Liver (tissue), 7 donors: ENCODE measurements at regions not wholly inside any gene's neighbourhood (a gene's known extent, or its start where the extent isn't known, plus 50 kb on each side); places are given as distances from the start of the nearest gene placed in this dataset.

Experiments used
- DNase-seq: peaks from one replicate; pipeline ENCODE4 v3.0.0-alpha.2; 2017; ENCODE audit warnings: low spot score
- H3K27ac ChIP-seq, 2 donors: one replicate each; pipeline ENCODE4 v1.7.0; 2013; ENCODE audit warnings: inconsistent platforms in 2 of 2, low read length in 2 of 2, control low read depth in 1 of 2, low read depth in 1 of 2, mild to moderate bottlenecking in 1 of 2
- H3K27me3 ChIP-seq, 4 donors: one replicate each; pipeline versions ENCODE4 v1.6.1 to v1.7.0; 2013; ENCODE audit warnings: low read length in 3 of 4, inconsistent platforms in 1 of 4, mild to moderate bottlenecking in 1 of 4, moderate library complexity in 1 of 4; ENCODE audit not compliant: control insufficient read depth in 4 of 4, insufficient read depth in 4 of 4
- H3K36me3 ChIP-seq, 4 donors: one replicate each; pipeline versions ENCODE4 v1.6.1 to v1.7.0; 2013; ENCODE audit warnings: low read length in 3 of 4, mild to moderate bottlenecking in 3 of 4, low read depth in 1 of 4, moderate library complexity in 1 of 4; ENCODE audit not compliant: control insufficient read depth in 4 of 4, insufficient read depth in 3 of 4
- H3K4me1 ChIP-seq, 4 donors: one replicate each; pipeline versions ENCODE4 v1.6.1 to v1.7.0; 2013; ENCODE audit warnings: low read length in 3 of 4, mild to moderate bottlenecking in 3 of 4, moderate library complexity in 1 of 4; ENCODE audit not compliant: control insufficient read depth in 4 of 4, insufficient read depth in 4 of 4
- H3K4me3 ChIP-seq, 3 donors: one replicate each; pipeline versions ENCODE4 v1.6.1 to v1.7.0; 2013; ENCODE audit warnings: low read length in 3 of 3, control low read depth in 1 of 3, low read depth in 1 of 3, mild to moderate bottlenecking in 1 of 3
- H3K9ac ChIP-seq, 2 donors: one replicate each; pipeline ENCODE4 v1.7.0; 2013; ENCODE audit warnings: low read length in 2 of 2, mild to moderate bottlenecking in 2 of 2, moderate library complexity in 2 of 2, control low read depth in 1 of 2, low read depth in 1 of 2
- H3K9me3 ChIP-seq, 4 donors: one replicate each; pipeline versions ENCODE4 v1.6.1 to v1.7.0; 2013; ENCODE audit warnings: low read length in 3 of 4; ENCODE audit not compliant: control insufficient read depth in 4 of 4
- FOXA1 ChIP-seq: IDR thresholded peaks from 2 replicates; pipeline ENCODE4 v1.6.1; 2016; ENCODE audit warnings: antibody characterized with exemption
- GABPA ChIP-seq, 2 donors: IDR thresholded peaks in 1 of 2; conservative IDR thresholded peaks in 1 of 2; 2 replicates each; pipeline ENCODE4 v1.6.1; 2016; ENCODE audit warnings: antibody characterized with exemption in 2 of 2, mild to moderate bottlenecking in 1 of 2, moderate library complexity in 1 of 2
- HNF4A ChIP-seq, 2 donors: conservative IDR thresholded peaks; 2 replicates each; pipeline ENCODE4 v1.6.1; 2016; ENCODE audit warnings: antibody characterized with exemption in 2 of 2, mild to moderate bottlenecking in 2 of 2
- HNF4G ChIP-seq: IDR thresholded peaks from 2 replicates; pipeline ENCODE4 v1.6.1; 2016; ENCODE audit warnings: antibody characterized with exemption
- NR2F2 ChIP-seq: IDR thresholded peaks from 2 replicates; pipeline ENCODE4 v1.6.1; 2016; ENCODE audit warnings: antibody characterized with exemption
- WGBS: extraction: QIAGEN DNeasy Blood & Tissue Kit; methylation state at CpG from one replicate; pipeline ENCODE4 v1.1.7; 2013; 5-methylcytosine and 5-hydroxymethylcytosine counted together
- TF ChIP-seq, protein P1 (sequence below): IDR thresholded peaks from 2 replicates; pipeline ENCODE4 v1.6.1; 2016; ENCODE audit warnings: antibody characterized with exemption
- TF ChIP-seq, protein P2 (sequence below): IDR thresholded peaks from 2 replicates; pipeline ENCODE4 v1.6.1; 2016; ENCODE audit warnings: antibody characterized with exemption
- TF ChIP-seq, protein P3 (sequence below): IDR thresholded peaks from 2 replicates; pipeline ENCODE4 v1.6.1; 2016; ENCODE audit warnings: antibody characterized with exemption, mild to moderate bottlenecking
- donor health status: healthy.
- donor health status: healthy.
- donor health status: healthy.
- donor health status: healthy.

DNA sequence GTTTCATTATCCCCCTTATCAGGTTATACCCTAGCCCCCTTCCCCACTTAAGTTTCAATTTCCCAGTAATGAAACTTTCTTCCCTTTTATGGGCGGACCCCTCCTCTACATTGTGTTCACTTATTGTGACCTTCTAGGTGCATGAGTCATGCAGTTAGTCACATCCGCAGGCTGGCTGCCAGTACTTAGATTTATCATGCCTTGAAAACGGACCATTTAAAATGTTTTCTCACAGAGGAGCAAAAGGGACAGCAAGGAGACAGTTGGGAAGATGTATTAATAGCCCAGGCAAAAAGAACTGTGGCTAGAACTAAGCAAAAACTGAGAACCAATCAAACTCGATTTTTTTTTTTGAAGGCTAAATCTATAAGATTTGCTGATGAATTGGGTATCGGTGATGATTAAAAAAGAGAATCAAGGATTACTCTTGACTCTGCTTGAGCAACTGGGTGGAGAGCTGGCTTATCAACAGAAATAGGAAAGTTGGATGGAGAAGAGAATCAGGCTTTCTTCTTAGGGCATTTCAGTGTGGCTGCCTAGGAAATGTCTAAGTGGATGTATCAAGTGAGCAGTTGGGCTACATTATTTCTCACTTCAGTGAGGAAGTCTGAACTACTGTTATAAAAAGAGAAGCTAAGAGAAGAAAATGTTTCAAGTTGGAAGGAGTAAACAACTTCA, 615.0 kb downstream of the HINT1 start:
- WGBS = 77% methylated on average over 5 of the region's 5 CpGs
- Histone ChIP-seq H3K4me1 (no peaks in the 10 kb centered on the region), H3K4me3 (no peak overlapping the region), H3K9me3 (no peaks in the 10 kb centered on the region), H3K27ac (no peak overlapping the region), H3K36me3 (no peaks in the 10 kb centered on the region), H3K27me3 (no peaks in the 10 kb centered on the region), H3K9ac (no peak overlapping the region)
- no peak for TF ChIP-seq NR2F2
- no peak for TF ChIP-seq HNF4G
- TF ChIP-seq, protein P1, sequence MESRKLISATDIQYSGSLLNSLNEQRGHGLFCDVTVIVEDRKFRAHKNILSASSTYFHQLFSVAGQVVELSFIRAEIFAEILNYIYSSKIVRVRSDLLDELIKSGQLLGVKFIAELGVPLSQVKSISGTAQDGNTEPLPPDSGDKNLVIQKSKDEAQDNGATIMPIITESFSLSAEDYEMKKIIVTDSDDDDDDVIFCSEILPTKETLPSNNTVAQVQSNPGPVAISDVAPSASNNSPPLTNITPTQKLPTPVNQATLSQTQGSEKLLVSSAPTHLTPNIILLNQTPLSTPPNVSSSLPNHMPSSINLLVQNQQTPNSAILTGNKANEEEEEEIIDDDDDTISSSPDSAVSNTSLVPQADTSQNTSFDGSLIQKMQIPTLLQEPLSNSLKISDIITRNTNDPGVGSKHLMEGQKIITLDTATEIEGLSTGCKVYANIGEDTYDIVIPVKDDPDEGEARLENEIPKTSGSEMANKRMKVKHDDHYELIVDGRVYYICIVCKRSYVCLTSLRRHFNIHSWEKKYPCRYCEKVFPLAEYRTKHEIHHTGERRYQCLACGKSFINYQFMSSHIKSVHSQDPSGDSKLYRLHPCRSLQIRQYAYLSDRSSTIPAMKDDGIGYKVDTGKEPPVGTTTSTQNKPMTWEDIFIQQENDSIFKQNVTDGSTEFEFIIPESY = no peak
- TF ChIP-seq, protein P2, sequence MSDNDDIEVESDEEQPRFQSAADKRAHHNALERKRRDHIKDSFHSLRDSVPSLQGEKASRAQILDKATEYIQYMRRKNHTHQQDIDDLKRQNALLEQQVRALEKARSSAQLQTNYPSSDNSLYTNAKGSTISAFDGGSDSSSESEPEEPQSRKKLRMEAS = no peak
- TF ChIP-seq GABPA (IDR thresholded peaks at IDR 0.05 in 1 of 2, conservative IDR thresholded peaks at IDR 0.05 in 1 of 2) = no peak
- TF ChIP-seq, protein P3, sequence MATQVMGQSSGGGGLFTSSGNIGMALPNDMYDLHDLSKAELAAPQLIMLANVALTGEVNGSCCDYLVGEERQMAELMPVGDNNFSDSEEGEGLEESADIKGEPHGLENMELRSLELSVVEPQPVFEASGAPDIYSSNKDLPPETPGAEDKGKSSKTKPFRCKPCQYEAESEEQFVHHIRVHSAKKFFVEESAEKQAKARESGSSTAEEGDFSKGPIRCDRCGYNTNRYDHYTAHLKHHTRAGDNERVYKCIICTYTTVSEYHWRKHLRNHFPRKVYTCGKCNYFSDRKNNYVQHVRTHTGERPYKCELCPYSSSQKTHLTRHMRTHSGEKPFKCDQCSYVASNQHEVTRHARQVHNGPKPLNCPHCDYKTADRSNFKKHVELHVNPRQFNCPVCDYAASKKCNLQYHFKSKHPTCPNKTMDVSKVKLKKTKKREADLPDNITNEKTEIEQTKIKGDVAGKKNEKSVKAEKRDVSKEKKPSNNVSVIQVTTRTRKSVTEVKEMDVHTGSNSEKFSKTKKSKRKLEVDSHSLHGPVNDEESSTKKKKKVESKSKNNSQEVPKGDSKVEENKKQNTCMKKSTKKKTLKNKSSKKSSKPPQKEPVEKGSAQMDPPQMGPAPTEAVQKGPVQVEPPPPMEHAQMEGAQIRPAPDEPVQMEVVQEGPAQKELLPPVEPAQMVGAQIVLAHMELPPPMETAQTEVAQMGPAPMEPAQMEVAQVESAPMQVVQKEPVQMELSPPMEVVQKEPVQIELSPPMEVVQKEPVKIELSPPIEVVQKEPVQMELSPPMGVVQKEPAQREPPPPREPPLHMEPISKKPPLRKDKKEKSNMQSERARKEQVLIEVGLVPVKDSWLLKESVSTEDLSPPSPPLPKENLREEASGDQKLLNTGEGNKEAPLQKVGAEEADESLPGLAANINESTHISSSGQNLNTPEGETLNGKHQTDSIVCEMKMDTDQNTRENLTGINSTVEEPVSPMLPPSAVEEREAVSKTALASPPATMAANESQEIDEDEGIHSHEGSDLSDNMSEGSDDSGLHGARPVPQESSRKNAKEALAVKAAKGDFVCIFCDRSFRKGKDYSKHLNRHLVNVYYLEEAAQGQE = no peak
- TF ChIP-seq HNF4A (conservative IDR thresholded peaks at IDR 0.05) = no peak
- DNase-seq = no peak

DNA sequence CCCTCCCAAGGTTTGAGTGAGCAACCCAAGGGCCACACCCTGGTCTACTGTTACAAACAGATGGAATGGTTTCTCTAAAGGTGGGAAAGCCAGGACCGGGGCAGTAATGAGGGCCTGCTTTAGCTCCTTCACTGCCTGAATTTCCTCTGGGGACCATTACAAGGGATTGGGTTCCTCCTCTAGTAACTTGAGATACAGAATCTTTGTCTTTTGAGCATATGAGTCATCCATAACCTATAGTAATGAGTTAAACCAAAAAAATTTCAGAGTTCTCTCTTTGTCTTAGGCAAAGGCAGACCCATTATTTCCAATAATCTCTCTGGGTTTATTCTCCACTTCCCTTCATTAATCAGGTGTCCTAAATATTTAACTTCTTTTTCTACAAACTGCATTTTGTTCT, 618.8 kb downstream of the HINT1 start:
- H3K4me1 ChIP-seq = no peaks in the 10 kb centered on the region
- H3K9me3 ChIP-seq = peaks cover 0 to 4% (median 0%) of the 10 kb centered on the region in 4 donors
- 83% methylated on average over 1 of the region's 1 CpG for WGBS

More for the DNA sequence above, 618.8 kb downstream of the HINT1 start:
- TF ChIP-seq, protein P1 = no peak
- TF ChIP-seq, protein P3 = no peak
- no peak for TF ChIP-seq FOXA1
- H3K4me3 ChIP-seq = no peak overlapping the region
- H3K27me3 ChIP-seq = no peaks in the 10 kb centered on the region
- no peaks in the 10 kb centered on the region for H3K36me3 ChIP-seq
- H3K27ac ChIP-seq = no peak overlapping the region
- DNase-seq = no peak
- H3K9ac ChIP-seq = no peak overlapping the region
